CD4-positive, alpha-beta T cell (primary cell): ENCODE measurements at regions not wholly inside any gene's neighbourhood (a gene's known extent, or its start where the extent isn't known, plus 50 kb on each side); places are given as distances from the start of the nearest gene placed in this dataset.

Source experiments
- ATAC-seq: fragments of 200-7000 bp; cut with Tn5 transposase; one replicate; pipeline ENCODE4 v1.10.0; 2022; ENCODE audit warnings: mild to moderate bottlenecking; ENCODE audit not compliant: poor library complexity
- CTCF ChIA-PET: fragments of 350-600 bp; sonication (Branson Sonifier 250); formaldehyde crosslinking; loops from one replicate; lab custom pipeline; 2021; ENCODE audit warnings: antibody characterized with exemption, inconsistent platforms; lab: Charles Lee
- POLR2A ChIA-PET: fragments of 350-600 bp; sonication (Branson Sonifier 250); formaldehyde crosslinking; loops from one replicate; lab custom pipeline; 2021; ENCODE audit warnings: antibody characterized with exemption, inconsistent platforms; lab: Charles Lee
- DNase-seq, 14 experiments: peaks; one replicate each; pipeline ENCODE4 v3.0.0-alpha.2; 2013 to 2020; ENCODE audit warnings: mixed read lengths in 2 of 14
- H3K27ac ChIP-seq, 2 donors: one replicate each; pipeline versions ENCODE4 v1.5.1 to v1.7.0; 2013; ENCODE audit warnings: low read length in 2 of 2, low read depth in 1 of 2, mild to moderate bottlenecking in 1 of 2
- H3K27me3 ChIP-seq, 2 experiments: 1 replicate in 1 of 2; 2 replicates in 1 of 2; pipeline versions ENCODE4 v1.6.1 to v1.7.0; 2013; ENCODE audit warnings: low read length in 2 of 2, control low read depth in 1 of 2, mild to moderate bottlenecking in 1 of 2, moderate library complexity in 1 of 2; ENCODE audit not compliant: insufficient read depth in 2 of 2, control insufficient read depth in 1 of 2
- H3K36me3 ChIP-seq: one replicate; pipeline ENCODE4 v1.6.1; 2013; ENCODE audit warnings: low read length, control low read depth; ENCODE audit not compliant: insufficient read depth
- H3K4me1 ChIP-seq: one replicate; pipeline ENCODE4 v1.6.1; 2013; ENCODE audit warnings: low read length, control low read depth; ENCODE audit not compliant: insufficient read depth
- H3K4me3 ChIP-seq: one replicate; pipeline ENCODE4 v1.5.1; 2013; ENCODE audit warnings: mild to moderate bottlenecking, low read length, moderate library complexity
- H3K9me3 ChIP-seq, 2 experiments: 1 replicate in 1 of 2; 2 replicates in 1 of 2; pipeline versions ENCODE4 v1.6.1 to v1.7.0; 2013; ENCODE audit warnings: low read length in 2 of 2, mild to moderate bottlenecking in 2 of 2, control low read depth in 1 of 2, moderate library complexity in 1 of 2; ENCODE audit not compliant: control insufficient read depth in 1 of 2, insufficient read depth in 1 of 2
- H3K27ac Mint-ChIP-seq: one replicate; pipeline ENCODE4 v1.8.0; 2020; ENCODE audit warnings: mixed read lengths
- H3K27me3 Mint-ChIP-seq: one replicate; pipeline ENCODE4 v1.8.0; 2021; ENCODE audit warnings: mixed read lengths
- H3K36me3 Mint-ChIP-seq: one replicate; pipeline ENCODE4 v1.8.0; 2021; ENCODE audit warnings: low read depth, mixed read lengths
- H3K4me1 Mint-ChIP-seq: one replicate; pipeline ENCODE4 v1.8.0; 2021; ENCODE audit warnings: low read depth, mixed read lengths
- H3K4me3 Mint-ChIP-seq: one replicate; pipeline ENCODE4 v1.8.0; 2020; ENCODE audit warnings: mild to moderate bottlenecking, mixed read lengths
- H3K9me3 Mint-ChIP-seq: one replicate; pipeline ENCODE4 v1.8.0; 2020; ENCODE audit warnings: mixed read lengths
- intact Hi-C, 2 experiments: fragments of 100-400 bp; cut with DNase I in 1 of 2; cut with micrococcal nuclease in 1 of 2; formaldehyde crosslinking; loops; one replicate each; pipeline versions ENCODE4 v1.15.1 to v1.9.0; 2023 to 2025; cut with DNase I, micrococcal nuclease
- TF ChIP-seq, protein P1 (sequence below): fragments of 200-600 bp; IDR thresholded peaks from one replicate; pipeline ENCODE4 v1.8.0; 2022; ENCODE audit warnings: antibody characterized with exemption, mild to moderate bottlenecking

GRCh38 chr4:175405961-175406360 is 406.1 kb downstream of the GPM6A start:
- POLR2A ChIA-PET: no interaction called here
- Mint-ChIP-seq H3K27ac (no peak overlapping the region), H3K36me3 (no peaks in the 10 kb centered on the region), H3K4me1 (no peaks in the 10 kb centered on the region), H3K4me3 (no peak overlapping the region), H3K9me3 (peaks cover 7% of the 10 kb centered on the region), H3K27me3 (no peaks in the 10 kb centered on the region)
- intact Hi-C loops: no loop called here
- H3K27me3 ChIP-seq: no peaks in the 10 kb centered on the region
- H3K36me3 ChIP-seq: no peaks in the 10 kb centered on the region
- no peak for ATAC-seq
- no peak overlapping the region for H3K27ac ChIP-seq
- TF ChIP-seq, protein P1, sequence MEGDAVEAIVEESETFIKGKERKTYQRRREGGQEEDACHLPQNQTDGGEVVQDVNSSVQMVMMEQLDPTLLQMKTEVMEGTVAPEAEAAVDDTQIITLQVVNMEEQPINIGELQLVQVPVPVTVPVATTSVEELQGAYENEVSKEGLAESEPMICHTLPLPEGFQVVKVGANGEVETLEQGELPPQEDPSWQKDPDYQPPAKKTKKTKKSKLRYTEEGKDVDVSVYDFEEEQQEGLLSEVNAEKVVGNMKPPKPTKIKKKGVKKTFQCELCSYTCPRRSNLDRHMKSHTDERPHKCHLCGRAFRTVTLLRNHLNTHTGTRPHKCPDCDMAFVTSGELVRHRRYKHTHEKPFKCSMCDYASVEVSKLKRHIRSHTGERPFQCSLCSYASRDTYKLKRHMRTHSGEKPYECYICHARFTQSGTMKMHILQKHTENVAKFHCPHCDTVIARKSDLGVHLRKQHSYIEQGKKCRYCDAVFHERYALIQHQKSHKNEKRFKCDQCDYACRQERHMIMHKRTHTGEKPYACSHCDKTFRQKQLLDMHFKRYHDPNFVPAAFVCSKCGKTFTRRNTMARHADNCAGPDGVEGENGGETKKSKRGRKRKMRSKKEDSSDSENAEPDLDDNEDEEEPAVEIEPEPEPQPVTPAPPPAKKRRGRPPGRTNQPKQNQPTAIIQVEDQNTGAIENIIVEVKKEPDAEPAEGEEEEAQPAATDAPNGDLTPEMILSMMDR: no peak
- H3K4me1 ChIP-seq: no peaks in the 10 kb centered on the region
- no peak for DNase-seq
- peaks cover 0 to 4% of the 10 kb centered on the region in 2 experiments for H3K9me3 ChIP-seq
- no peak overlapping the region for H3K4me3 ChIP-seq
- CTCF ChIA-PET: no interaction called here

GRCh38 chr4:175407926-175408325 is 404.1 kb downstream of the GPM6A start:
- intact Hi-C loops: no loop called here
- no peak overlapping the region for H3K4me3 ChIP-seq
- peaks cover 0 to 4% of the 10 kb centered on the region in 2 experiments for H3K9me3 ChIP-seq
- H3K4me1 ChIP-seq: no peaks in the 10 kb centered on the region
- Mint-ChIP-seq H3K27ac (no peak overlapping the region), H3K9me3 (peaks cover 2% of the 10 kb centered on the region), H3K4me1 (no peaks in the 10 kb centered on the region), H3K36me3 (no peaks in the 10 kb centered on the region), H3K27me3 (no peaks in the 10 kb centered on the region), H3K4me3 (no peak overlapping the region)
- DNase-seq: no peak
- H3K36me3 ChIP-seq: no peaks in the 10 kb centered on the region
- ChIA-PET CTCF (no interaction called here), POLR2A (no interaction called here)
- TF ChIP-seq, protein P1: no peak
- no peak for ATAC-seq
- H3K27me3 ChIP-seq: no peaks in the 10 kb centered on the region
- no peak overlapping the region for H3K27ac ChIP-seq

- no peak overlapping the region for H3K27ac ChIP-seq
These were observed 400.8 kb downstream of the GPM6A start for GRCh38 chr4:175411251-175411650.

More at GRCh38 chr4:175411251-175411650, 400.8 kb downstream of the GPM6A start:
- H3K27me3 Mint-ChIP-seq: no peaks in the 10 kb centered on the region
- Histone ChIP-seq H3K4me1 (no peaks in the 10 kb centered on the region), H3K36me3 (no peaks in the 10 kb centered on the region), H3K9me3 (no peaks in the 10 kb centered on the region), H3K4me3 (no peak overlapping the region), H3K27me3 (no peaks in the 10 kb centered on the region)
- ATAC-seq (no peak), DNase-seq (no peak)
- CTCF ChIA-PET: no interaction called here
- POLR2A ChIA-PET: no interaction called here
- no peak overlapping the region for H3K27ac Mint-ChIP-seq
- no peak overlapping the region for H3K4me3 Mint-ChIP-seq
- H3K9me3 Mint-ChIP-seq: peaks cover 12% of the 10 kb centered on the region
- TF ChIP-seq, protein P1: no peak
- intact Hi-C loops: no loop called here
- no peaks in the 10 kb centered on the region for H3K4me1 Mint-ChIP-seq
- no peaks in the 10 kb centered on the region for H3K36me3 Mint-ChIP-seq
